Stimulated activated CD4-positive, alpha-beta T cell treated with anti-CD3 and anti-CD28 coated beads, Interleukin-15, amount 100 ng/mL, for 48 hours (primary cell): ENCODE measurements at regions not wholly inside any gene's neighbourhood (a gene's known extent, or its start where the extent isn't known, plus 50 kb on each side); places are given as distances from the start of the nearest gene placed in this dataset.

Experiments used
- DNase-seq, 2 donors: peaks; one replicate each; pipeline ENCODE4 v3.0.0-alpha.2; 2020; ENCODE audit warnings: low read depth in 2 of 2

DNA sequence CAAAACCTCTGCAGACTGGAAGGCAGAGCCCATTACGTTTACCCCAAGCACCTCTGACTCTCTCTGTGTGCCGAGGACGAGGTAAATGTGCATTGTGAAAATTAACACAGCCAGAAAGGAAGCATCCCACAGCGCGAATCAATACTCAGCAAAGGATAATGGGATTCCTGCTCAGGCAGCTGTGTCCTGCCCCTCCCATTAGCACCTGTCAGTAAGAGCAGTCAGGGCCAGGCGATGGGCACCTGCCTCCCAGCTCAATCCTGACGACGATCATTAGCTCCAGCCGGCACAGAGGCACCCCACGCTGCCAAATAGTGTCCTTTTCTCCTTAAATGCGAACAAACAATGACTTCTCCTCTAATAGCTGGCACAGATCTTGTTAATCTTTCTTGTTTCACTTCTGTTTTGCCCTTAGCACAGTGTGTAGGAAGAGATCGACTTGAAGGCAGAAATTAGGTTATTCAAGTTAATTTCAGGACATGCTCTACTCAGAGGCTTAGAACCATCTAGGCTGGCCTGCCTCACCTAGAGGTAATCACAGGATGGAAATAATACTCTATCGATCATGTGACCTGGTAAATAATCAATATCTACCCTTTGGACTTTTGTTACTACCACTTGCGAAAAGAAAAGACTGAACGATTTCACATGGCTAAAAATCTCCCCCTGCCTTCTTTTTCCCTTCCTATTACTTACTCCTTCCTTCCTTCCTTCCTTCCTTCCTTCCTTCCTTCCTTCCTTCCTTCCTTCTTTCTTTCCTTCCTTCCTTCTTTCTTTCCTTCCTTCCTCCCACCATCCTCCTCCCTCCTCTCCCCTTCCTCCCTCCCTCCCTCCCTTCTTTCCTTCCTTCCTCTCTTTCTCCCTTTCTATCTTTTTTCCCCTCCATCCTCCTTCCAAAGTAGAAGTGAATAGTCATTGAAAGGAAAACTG, 487.9 kb upstream of the ID2 start:
- DNase-seq = no peak

- no peak for DNase-seq
Measured at GRCh38 chr2:8195784-8196183, 486.1 kb upstream of the ID2 start.

GRCh38 chr2:8196316-8196715, 485.5 kb upstream of the ID2 start:
- DNase-seq = no peak

- no peak for DNase-seq
Measured at GRCh38 chr2:8197101-8197500, 484.8 kb upstream of the ID2 start.

- no peak for DNase-seq
Measured at GRCh38 chr2:8197825-8198224, 484.0 kb upstream of the ID2 start.

- DNase-seq = no peak
Measured at GRCh38 chr2:8198766-8199382, 483.0 kb upstream of the ID2 start.

GRCh38 chr2:8202132-8202531, 479.7 kb upstream of the ID2 start:
- DNase-seq = no peak

- no peak for DNase-seq
Measured at GRCh38 chr2:8203364-8203763, 478.5 kb upstream of the ID2 start.

DNA sequence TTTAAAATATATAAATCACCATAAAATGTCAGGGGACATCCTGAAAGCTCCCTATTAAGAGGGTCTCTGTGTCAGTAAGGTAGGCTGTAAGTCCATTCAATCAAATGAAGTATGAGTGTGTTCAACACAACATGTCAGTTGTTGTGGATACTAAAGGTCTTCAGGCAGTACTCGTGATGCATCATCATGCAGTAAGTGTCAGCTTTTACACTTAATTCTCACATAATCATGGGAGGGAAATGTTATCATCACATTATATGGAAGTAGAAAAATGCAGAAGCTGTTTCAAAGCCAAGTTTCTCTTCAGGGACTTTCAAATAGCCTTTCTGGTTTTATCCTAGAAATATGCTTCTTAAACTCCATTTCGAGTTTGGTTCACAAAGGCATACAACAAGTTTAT, 477.1 kb upstream of the ID2 start:
- no peak for DNase-seq

DNA sequence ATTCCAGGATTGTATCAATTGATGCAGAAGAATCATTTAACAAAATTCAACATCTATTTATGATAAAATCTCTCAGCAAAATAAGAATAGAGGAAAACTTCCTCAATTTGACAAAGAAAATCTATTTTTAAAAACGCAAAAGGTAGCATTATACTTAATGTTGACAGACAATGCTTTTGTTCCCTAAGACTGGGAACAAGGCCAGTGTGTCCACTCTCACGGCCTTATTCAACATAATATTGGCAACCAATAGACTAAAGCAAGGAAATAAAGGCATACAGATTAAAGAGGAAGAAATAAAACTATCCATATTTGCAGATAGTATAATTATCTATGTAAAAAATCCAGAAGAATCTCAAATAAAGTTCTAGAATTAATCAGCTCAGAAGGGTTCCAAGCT, 472.4 kb upstream of the ID2 start:
- no peak for DNase-seq

DNA sequence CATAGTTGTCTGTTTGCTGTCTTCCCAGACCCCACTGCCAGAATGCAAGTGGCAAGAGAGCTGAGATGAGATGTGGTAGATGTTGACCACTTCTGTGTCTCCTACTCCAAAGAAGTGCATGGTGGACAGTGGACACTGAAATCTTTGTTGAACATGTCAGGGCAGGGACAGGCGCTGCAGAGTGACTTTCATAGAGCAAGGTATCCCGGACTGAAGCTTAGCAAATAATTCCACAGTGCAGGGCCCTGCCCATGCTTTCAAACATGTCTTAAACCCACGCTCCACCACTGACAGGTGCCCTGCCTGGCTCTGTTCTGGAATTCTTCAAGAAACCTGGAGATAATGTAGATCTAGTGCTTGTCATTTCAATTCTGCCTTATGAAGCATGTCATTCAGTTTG, 470.5 kb upstream of the ID2 start:
- no peak for DNase-seq

DNA sequence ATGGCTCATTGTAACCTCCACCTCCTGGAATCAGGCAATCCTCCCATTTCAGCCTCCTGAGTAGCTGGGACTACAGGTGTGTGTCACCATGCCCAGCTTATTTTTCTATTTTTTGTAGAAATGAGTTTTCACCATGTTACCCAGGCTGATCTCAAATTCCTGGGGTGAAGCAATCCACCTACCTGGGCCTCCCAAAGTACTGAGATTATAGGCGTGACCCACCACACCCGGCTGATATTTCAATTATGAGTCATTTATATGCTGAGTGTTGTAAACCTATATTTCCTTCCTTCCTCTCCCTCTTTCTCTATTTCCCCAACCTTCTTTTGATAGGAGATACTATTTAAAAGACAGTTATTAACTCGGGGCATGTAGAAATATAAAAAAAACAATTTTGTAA, 469.6 kb upstream of the ID2 start:
- no peak for DNase-seq

DNA sequence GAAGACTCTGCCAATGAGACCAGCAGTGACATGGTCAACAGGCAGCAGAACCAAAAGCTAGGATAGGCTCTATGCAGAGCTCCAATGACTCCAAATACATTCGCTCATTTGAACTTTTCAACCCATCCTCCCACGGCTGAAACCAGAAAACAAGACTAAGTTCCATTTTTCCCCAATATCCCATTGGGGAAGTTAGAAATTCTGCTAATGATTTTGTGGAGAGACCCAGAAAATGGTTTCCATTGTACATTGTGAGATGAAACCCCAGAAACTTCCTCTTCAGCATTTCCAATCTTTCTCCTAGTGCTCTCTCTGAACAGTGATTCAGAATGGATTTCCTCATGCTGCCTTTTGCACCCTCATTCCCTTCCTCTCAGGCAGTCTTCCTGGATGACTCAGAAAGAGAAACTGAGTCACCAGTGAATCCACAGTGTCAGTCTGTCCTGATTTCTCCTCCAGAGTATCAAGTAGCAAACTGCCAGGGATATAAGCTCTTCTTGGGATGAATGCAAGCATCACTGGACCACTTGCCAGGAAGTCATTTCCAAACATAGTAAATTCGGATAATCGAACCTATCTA, 467.7 kb upstream of the ID2 start:
- no peak for DNase-seq

DNA sequence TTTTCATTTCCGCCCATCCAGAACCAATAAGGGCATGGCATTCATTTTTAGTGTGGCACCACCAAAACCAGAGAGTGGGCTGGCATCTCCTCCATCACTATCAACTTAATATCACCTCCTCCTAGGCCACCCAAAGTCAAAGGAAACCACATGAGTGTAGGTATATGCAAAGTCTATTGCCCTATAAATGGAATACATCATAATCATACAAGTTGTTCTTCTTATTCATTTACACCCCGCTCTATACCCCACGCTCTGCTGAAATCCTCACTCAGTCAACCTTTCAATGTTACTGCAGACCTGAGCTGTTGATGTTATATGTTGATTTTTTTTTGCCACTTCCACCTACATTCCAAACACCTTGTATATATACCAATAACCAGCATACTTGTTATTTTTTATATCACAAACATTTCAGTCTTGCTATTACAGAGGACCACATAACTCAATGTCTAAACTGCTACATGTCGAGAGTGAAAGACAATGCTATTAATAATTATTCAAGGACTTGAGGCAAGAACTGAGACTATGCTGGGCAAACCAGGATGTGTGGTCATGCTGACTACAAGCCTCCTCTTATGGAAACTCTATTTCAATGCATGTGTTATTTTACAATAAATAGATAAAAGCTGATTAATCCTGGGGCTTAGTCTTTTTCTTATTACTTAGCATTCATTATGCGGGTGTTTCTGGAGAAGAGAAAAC, 466.5 kb upstream of the ID2 start:
- no peak for DNase-seq

DNA sequence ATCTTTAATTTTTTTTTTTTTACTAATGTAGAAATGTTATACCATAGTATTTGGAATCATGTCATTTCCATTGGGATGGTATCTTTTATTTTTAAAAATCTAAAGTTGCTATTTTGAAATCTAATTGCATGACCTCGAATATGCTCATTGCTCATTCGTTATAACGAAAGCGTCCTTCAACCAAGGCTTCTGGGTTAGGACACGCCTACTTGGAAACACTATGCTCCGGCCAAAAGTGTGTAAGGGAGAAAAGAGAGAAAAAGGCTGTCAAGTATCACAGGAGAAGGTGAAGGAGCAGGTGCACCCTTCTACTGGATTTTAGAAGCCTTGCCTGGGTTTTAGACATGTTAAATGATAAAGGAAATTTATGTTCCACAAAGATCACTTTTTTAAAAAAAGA, 465.9 kb upstream of the ID2 start:
- no peak for DNase-seq

- no peak for DNase-seq
Measured at GRCh38 chr2:8216397-8216796, 465.5 kb upstream of the ID2 start.

DNA sequence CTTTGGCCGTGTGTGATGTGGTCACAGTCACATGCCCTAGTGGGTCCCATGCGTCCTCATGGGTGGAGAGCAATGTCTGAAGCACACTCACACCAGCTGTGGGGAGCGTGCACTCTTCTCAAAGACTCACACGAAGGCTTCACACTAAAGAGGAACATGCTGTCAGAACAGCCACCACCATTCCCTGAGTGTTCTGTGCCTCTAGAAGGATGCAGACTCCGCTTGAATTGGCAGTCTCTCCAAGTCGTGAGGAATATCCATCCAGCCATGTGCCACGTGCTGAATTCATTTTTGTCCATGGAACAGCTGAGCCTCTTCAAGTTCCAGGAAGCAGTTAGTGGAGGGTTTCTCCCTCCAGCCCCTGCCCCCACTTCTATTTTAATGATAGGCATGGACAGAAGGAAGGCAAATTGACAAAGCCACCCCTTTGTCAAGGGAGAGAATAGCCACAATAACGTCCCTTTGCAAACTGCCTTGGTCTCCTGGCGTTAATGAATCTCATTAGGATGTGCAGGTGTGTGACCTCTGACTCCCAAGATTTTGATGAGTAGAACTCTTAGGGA, 464.3 kb upstream of the ID2 start:
- DNase-seq = no peak

DNA sequence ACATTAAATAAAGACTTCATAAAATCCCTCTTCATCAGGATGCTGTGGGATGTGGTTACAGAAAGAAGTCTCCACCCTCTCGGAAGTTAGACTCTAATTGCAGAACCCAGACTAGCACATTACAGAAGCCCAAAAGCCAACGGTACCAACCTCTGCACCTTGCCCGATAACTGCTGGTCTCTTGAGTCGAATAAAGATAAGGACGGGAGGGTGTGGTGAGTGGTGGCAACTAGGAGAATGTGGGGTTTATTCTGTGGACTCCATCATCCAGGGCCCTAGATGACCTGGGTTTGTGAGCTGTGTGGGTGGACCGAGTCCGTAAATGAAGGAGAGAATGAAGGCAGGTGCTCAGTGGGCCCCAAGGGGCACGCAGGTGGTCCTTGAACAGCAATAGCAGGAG, 462.8 kb upstream of the ID2 start:
- no peak for DNase-seq

DNA sequence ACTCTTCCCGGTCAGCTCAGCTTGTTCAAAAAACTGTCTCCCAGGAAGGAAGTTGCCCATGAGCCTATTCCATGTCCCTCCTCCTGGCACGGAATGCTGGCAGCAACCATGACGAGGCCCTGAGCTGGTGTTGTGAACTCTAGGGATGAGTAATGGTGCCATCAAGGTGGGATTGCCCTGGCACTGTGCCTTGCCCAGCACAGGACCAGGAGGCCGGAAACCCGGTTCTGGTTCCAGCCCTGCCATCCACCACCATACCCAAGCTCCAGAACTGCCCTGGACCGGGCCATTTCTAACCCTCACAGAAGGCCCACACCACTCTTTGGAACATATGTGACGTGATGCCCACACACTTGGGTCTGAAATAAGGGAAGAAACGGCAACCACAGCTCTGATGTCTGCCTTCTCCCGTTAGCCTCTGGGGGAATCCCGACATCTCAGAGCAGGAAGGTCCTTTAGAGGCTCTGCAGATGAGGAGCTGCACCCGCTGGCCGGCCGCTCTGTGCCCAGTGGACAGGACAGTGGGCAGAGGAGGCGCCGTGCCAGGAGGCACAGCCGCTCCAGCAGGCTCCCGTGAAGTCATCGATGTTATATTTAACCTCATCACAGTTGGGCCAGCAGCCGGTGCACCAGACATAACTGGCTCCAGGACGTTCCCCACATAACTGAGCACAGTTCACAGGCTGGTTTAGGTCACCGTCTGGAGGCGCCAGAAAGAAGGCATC, 462.1 kb upstream of the ID2 start:
- no peak for DNase-seq

GRCh38 chr2:8222979-8223694, 458.7 kb upstream of the ID2 start:
- DNase-seq = no peak
